GM21423 (cell line): ENCODE measurements at regions not wholly inside any gene's neighbourhood (a gene's known extent, or its start where the extent isn't known, plus 50 kb on each side); places are given as distances from the start of the nearest gene placed in this dataset.

Experiments
- ATAC-seq: cut with Tn5 transposase; IDR thresholded peaks from one replicate; pipeline ENCODE4 v1.9.1; 2021; ENCODE audit warnings: mild to moderate bottlenecking, moderate library complexity; ENCODE audit not compliant: unreplicated experiment

DNA sequence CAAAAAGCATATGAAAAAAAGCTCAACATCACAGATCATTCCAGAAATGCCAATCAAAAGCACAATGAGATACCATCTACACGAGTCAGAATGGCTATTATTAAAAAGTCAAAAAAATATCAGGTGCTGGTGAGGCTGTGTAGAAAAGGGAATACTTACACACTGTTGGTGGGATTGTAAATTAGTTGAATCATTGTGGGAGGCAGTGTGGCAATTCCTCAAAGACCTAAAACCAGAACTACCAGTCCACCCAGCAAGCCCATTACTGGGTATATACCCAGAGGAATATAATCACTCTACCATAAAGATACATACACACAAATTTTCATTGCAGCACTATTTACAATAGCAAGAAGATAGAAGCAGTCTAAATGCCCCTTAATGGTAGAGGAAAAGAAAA, 529.9 kb downstream of the SLITRK1 start:
- ATAC-seq: no peak

DNA sequence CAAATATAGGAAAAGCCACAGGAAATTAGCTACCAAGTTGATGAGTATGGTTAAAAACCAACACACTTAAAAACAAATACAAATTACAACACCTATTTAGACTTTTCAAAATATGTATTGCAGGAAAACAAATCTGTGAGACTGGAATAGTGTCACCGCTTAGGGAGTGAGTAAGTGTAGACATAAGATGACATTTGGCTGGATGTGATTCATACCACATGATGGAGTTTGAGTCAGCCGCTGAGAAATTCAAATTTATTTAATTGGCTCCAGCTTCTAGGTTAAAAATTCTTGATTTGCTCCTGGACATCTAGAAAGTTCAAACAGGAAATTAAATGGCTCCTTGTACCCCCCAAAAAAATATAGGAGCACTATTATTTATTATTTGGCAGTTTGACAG, 531.7 kb downstream of the SLITRK1 start:
- no peak for ATAC-seq

GRCh38 chr13:83344518-83344917, 537.8 kb downstream of the SLITRK1 start:
- ATAC-seq: no peak

DNA sequence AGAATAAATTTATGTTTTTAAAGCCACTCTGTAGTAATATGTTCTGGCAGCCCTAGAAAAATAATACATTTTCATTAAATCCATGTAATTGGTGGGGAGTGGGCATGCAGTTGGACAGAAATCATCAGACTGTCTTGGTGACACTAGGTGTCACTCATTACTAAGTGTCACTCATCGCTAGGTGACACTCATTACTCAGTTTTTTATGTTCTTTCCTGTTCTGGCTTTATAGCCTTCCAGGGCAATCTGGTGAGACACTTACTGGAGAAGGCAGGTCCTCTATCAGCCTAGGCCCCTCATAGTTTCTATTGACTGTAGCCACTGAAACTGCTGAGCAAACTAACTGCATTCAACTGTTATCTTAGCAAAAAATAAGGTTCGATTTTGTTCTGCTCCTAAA, 542.1 kb downstream of the SLITRK1 start:
- no peak for ATAC-seq

DNA sequence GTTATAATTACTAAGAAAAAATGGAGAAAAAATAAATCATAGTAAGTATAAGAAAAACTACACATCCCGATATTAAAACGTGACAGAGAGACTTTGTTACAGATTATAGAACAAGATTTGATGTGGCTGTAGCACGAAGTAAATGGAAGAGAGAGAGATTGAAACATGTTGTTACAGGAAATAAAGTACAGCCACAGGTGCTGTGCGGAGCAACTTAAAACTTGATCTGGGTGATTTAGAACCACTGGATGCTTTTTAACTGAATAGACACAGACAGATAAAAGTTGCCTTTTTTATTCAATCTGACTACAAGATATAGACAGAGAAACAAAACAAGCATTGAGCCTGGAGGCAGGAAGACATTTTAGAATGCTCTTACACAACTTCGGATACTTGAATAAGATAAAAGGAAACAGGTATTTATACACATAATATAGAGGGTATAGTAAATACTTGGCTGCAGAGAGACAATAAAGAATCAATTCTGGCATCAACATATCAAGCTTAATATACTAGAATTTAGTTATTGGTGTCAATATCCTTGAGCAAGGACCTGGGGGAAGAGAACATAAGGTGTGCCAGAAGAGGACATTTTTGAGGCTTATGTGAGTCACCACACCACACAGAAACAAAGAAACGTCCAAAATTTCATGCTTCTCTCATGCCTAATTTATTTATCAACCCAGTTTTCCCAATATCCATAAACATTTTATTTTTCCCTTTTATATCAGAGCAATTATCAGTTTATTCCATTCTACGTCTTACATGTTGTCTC, 548.5 kb downstream of the SLITRK1 start:
- ATAC-seq: no peak

DNA sequence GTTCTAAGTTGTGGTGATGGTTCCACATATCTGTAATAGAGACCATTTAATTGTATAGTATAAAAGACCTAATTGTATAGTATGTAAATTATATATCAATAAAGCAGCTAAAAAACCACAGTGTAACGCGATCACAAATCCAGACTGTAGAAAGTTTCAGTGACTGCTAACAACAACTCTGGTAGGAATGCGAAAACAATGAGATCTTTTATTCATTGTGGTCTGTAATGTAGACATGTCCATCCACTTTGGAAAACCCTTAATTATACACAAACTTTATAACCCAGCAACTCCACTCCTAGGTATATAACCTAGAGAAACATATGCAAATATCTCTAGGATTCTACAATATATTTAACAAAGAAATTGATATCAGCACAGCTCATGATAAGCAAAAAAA, 549.5 kb downstream of the SLITRK1 start:
- ATAC-seq: no peak

GRCh38 chr13:83327091-83327490, 555.2 kb downstream of the SLITRK1 start:
- no peak for ATAC-seq

DNA sequence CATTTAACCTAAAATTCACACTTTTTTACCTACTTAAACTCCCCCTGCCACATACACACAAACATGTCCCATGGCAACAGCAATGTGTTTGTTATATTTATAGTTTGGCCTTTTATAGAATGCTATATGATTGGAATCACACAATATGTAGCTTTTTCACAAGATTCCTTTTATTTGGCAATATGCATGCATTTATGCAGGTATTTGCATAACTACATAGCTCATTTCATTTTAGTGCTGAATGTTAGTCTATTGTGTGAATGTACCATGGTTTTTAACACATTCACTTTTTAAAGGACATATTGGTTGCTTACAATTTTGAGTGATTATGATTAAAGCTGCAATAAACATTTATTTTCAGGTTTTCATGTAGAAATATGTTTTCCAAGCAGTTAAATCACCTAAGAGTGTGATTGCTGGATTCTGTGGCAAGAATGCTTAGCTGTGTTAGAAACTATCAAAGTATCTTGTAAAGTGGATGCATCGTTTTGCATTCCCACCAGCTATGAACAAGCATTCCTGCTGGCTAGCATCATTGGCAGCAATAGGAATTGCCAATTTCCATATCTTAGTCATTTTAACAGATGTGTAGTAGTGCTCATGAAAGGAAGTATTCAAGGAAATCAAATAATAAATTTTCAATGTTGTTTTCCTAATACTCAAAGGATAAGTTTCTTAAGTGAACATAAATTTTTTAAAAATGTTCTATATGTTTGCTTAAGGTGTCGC, 557.0 kb downstream of the SLITRK1 start:
- ATAC-seq: no peak

DNA sequence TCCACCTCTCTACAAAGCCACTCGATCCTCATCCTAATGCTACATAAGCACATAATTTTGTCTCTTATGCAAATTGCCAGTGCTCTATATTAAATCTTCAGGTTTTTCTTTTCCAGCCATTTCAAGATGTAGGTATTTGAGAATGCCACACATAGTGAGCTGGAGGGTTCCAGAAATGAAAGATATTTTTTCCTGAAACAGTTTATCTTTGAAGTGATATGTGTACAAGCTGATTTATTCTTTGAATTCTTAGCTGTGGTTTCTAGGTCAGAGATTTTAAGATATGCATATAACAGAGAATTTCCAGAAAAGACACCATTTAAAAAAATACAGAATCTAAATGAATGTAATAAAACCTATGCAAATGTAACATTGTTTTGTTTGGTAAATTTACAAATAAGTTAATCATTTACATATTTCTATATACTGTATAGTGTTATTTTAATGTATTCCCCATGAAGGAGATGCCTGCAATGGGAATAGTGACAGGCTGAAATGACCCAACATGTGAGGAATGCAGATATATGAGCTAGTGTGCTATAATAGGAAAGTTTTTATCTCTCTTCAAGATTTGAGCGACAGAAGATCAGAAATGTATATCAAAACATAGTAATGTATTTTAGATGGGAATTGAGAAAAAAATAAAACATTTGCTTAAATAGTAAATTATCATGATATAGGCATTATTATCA, 570.2 kb downstream of the SLITRK1 start:
- no peak for ATAC-seq

- no peak for ATAC-seq
Observed at GRCh38 chr13:83298617-83299016, 583.7 kb downstream of the SLITRK1 start.

DNA sequence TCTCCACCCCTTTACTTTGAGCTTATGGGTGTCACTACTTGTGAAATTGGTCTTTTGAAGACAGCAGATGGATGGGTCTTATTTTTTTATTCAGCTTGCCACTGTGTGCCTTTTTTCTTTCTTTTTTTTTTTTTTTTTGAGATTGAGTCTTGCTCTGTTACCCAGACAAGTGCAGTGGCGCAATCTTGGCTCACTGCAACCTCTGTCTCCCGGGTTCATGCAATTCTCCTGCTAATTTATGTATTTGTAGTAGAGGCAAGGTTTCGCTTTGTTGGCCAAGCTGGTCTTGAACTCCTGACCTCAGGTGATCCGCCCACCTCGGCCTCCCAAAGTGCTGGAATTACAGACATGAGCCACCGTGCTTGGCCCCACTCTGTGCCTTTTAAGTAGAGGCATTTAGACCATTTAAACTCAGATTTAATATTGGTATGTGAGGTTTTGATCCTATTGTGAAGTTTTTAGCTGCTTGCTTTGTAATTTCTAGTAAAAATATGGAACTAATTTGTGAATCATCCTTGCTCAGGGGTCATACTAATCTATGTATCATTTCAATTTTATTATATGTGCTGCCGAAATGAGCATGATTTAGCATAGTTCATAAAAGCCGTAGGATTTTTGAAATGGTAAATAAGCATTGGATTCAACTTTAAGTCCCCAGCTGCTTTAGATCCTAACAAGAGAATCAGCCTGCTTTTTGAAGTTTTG, 584.5 kb downstream of the SLITRK1 start:
- no peak for ATAC-seq

DNA sequence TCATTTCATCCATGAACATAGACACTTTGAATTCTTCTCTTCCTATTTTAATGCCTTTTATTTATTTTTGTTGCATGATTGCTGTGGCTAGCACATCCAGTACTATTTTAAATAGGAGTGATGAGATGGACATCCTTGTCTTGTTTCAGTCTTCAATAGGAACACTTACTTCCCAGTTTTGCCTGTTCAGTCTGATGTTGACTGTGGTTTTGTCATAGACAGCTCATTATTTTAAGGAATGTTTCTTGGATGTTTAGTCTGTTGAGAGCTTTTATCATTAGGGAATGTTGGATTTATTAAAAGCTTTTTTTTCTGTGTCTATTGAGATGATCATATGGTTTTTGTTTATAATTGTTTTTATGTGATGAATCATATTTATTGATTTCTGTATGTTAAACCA, 586.6 kb downstream of the SLITRK1 start:
- no peak for ATAC-seq

DNA sequence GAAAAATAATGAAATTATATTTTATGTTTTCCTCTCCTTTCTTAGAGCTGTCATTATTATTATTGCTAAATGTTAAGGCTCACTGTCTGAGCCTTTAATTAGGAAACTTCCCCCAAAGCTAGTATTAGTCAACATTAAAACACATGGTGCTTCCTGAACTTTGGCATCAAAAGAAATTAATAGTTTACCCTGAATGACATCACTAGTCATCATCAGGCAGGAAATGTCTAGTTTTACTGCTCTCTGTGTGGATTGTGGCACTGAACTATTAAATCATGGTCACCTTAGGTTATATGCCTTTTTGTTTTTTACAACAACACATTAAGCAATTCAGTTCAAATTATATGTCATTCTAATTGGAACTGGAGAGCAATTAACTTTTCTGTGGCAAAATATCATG, 595.5 kb downstream of the SLITRK1 start:
- ATAC-seq: no peak

DNA sequence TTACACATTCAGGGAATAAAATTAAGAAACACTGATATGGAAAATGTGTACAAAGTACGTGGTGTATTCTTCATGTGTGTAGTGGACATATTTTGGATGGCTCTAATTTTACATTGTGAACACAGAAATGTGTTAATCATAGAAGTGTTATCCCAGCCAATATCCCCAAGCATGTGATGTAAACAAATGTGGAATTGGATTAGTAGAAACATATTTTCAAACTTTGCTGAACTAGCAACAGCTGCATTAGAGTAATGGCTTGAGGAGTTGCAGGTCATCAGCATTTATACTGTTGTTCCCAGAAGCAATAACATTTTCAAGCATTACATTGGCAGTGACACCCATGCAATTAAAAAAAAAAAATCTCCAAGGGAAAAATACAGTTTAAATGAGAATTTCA, 600.6 kb downstream of the SLITRK1 start:
- ATAC-seq: no peak

DNA sequence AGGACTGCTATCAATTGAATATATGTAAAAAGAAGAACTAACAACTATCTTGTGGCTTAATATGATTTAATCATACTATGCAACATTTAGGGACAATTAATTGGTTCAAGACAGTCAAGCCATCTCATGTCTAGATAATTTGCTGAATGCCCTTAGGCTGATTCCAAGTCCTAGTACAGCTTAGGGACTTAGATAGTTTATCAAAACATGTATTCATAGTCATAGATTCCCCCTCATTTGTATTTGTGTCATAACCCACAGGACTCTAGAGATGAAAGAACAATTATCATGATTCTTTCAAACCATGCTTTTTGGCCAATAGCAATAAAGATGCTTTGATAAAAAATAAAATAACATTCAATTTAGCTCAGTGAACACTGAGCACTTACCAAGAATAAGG, 607.6 kb downstream of the SLITRK1 start:
- no peak for ATAC-seq

GRCh38 chr13:83272652-83273240, 609.5 kb downstream of the SLITRK1 start:
- ATAC-seq: no peak

DNA sequence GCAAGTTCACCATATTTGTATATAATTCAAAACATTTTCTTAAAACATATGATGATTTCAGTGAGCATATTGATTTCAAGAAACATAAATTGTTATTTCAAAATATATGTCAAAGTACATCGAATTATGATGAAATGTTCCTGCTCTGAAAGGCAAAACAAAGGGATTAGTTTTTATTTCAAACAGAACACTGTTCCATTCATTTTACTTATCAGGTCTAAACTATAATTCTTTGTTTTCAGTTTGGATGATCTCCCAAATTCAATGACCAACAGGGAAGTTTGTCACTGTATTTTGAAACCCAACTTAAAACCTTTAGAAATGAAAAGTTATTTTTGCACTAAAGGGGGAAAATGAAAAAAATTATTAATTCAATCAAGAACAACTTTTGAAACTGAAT, 610.2 kb downstream of the SLITRK1 start:
- no peak for ATAC-seq

DNA sequence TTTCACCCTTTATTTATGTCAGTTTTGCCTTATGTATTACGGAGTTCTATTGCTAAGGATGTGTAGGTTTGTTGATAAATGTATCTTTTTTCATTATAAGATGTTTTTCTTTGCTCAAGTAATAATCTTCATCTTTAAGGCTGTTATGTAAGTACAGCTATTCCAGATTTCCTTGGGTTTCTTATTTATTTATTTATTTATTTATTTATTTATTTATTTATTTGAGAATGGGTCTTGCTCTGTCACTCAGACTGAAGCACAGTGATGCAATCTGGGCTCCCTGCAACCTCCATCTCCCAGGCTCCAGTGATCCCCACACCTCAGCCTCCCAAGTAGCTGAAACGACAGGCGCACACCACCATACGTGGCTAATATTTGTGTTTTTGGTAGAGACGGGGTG, 617.0 kb downstream of the SLITRK1 start:
- no peak for ATAC-seq

- no peak for ATAC-seq
Observed at GRCh38 chr13:83248751-83249150, 633.5 kb downstream of the SLITRK1 start.

DNA sequence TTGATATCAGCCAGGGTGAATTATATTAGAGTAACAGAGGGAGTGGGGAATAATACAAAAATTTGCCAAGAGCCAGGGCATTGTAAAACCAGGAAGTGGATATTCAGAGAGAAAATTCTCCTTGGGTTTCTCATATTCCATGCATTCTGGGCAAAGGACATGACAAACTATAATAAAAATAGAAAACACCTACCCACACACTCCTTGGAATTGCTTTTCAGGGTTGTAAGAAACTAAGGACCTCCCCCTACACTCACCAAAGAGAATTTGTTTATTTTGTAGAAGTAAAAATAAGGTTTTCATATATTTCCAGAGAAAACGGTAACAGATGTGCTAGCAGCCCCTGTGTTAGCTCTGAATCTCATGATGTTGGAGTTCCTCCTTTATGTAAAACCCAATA, 649.6 kb downstream of the SLITRK1 start:
- no peak for ATAC-seq
